ENCODE measurements at regions not wholly inside any gene's neighbourhood (a gene's known extent, or its start where the extent isn't known, plus 50 kb on each side); places are given as distances from the start of the nearest gene placed in this dataset.

DNA sequence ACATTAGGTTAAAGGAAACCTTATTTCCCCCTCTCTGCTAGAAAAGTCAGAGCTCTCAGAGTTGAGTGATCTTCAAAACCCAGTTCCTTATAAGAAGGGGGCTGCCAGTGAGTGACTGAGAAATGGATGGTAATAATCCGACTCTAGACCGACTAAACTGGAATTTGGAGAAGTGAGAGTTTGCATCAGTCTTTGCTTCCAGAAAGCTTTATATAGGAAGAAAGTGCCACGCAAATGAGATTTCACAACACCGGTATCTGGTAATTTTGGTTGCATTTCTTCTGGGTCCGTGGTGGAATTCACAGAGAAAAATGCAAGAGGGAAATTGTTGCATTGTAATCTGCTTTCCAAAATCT is 271.4 kb downstream of the MAF start:
- no peaks in the 10 kb centered on the region for H3K9me3 Mint-ChIP-seq (ENCODE audit: unreplicated experiment)
- no peaks in the 10 kb centered on the region for H3K4me1 Mint-ChIP-seq (ENCODE audit: unreplicated experiment)
- no peak overlapping the region for H3K4me3 Mint-ChIP-seq (ENCODE audit: unreplicated experiment)
- no peaks in the 10 kb centered on the region for H3K36me3 Mint-ChIP-seq (ENCODE audit: unreplicated experiment)
- peaks cover 13% of the 10 kb centered on the region for H3K27me3 Mint-ChIP-seq (ENCODE audit: unreplicated experiment)
- TF ChIP-seq, protein P1, sequence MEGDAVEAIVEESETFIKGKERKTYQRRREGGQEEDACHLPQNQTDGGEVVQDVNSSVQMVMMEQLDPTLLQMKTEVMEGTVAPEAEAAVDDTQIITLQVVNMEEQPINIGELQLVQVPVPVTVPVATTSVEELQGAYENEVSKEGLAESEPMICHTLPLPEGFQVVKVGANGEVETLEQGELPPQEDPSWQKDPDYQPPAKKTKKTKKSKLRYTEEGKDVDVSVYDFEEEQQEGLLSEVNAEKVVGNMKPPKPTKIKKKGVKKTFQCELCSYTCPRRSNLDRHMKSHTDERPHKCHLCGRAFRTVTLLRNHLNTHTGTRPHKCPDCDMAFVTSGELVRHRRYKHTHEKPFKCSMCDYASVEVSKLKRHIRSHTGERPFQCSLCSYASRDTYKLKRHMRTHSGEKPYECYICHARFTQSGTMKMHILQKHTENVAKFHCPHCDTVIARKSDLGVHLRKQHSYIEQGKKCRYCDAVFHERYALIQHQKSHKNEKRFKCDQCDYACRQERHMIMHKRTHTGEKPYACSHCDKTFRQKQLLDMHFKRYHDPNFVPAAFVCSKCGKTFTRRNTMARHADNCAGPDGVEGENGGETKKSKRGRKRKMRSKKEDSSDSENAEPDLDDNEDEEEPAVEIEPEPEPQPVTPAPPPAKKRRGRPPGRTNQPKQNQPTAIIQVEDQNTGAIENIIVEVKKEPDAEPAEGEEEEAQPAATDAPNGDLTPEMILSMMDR (IDR thresholded peaks at IDR 0.05): no peak
- DNase-seq (ENCODE audit: extremely low spot score, unreplicated experiment): no peak
- H3K27ac Mint-ChIP-seq (ENCODE audit: unreplicated experiment): no peak overlapping the region

DNA sequence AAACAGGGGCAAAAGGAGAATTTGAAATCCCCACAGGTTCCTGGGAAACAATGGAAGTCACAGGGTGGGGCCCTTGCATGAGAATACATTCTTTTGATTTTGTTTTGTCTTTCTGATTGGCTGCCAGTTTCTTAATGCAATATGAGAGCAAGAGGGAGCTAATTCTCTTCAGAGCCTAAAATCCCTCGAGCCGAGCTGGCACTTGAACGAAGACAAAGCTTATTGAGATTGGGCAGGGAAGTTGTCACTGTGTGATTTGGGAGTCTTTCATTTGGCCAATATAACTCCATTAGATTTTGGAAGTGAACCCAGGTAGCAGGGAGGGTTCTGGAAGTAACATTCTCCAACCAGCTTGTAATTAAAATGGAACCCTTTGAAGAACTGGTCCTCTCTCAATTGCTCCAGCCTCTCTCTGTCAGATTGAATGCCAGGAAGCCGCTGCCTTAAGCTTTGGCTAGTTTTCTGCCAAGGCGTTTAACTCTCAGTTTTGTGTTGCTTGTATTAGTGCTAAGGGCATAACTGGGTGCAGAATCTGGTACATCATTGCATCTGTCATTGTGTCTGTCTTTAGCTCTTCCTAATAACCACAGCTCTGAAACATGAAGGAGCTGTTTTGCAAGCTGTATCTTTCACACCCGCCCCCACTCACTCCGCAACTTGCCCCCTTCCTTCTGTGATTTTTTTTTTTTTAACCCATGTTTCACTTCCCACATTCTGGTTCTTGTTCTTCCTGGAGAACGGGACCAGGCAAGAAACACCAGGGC is 272.0 kb downstream of the MAF start:
- no peak overlapping the region for H3K4me3 Mint-ChIP-seq (ENCODE audit: unreplicated experiment)
- peaks cover 15% of the 10 kb centered on the region for H3K27me3 Mint-ChIP-seq (ENCODE audit: unreplicated experiment)
- no peak for DNase-seq (ENCODE audit: extremely low spot score, unreplicated experiment)

DNA sequence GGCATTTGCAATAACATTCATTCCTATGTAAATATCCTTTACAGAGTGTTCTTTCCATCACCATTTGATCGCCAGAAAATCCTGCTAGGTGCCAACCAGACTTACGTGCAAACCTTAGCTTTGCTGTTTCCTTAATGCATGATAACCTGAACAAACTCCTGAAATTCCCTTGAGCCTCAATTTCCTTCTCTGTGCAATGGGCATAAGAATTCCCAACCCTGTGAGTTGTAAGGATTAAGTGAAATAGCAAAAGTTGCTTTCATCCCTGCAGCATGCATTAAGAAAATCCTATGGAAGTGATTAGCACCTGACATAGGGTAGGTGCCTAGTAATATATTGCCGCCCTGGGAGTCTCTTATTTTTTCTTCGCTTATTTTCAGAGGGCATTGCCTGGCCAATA is 272.7 kb downstream of the MAF start:
- no peak overlapping the region for H3K27ac Mint-ChIP-seq (ENCODE audit: unreplicated experiment)

More for the DNA sequence above, 272.0 kb downstream of the MAF start:
- H3K27ac Mint-ChIP-seq (ENCODE audit: unreplicated experiment): no peak overlapping the region
- TF ChIP-seq, protein P1 (IDR thresholded peaks at IDR 0.05): no peak
- H3K4me1 Mint-ChIP-seq (ENCODE audit: unreplicated experiment): no peaks in the 10 kb centered on the region
- no peaks in the 10 kb centered on the region for H3K36me3 Mint-ChIP-seq (ENCODE audit: unreplicated experiment)
- no peaks in the 10 kb centered on the region for H3K9me3 Mint-ChIP-seq (ENCODE audit: unreplicated experiment)

DNA sequence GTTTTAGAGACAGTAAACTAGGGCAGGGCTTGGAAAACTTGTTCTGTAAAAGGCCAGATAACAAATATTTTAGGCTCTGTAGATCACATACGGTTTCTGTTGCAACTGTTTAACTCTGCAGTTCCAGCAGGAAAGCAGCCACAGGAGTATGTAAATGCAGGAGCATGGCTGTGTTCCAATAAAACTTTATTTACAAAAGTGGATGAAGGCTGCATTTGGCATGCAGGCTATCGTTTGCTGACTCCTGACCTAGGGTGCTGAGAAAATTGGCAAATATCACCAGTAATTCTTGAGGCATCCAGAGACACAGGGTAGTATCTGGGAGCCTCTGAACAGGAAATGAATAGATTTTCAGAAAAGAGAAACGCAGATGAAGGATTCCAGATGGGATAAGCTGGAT is 274.0 kb downstream of the MAF start:
- Mint-ChIP-seq H3K27me3 (ENCODE audit: unreplicated experiment) (peaks cover 20% of the 10 kb centered on the region), H3K4me3 (ENCODE audit: unreplicated experiment) (no peak overlapping the region), H3K27ac (ENCODE audit: unreplicated experiment) (no peak overlapping the region), H3K36me3 (ENCODE audit: unreplicated experiment) (no peaks in the 10 kb centered on the region), H3K9me3 (ENCODE audit: unreplicated experiment) (no peaks in the 10 kb centered on the region), H3K4me1 (ENCODE audit: unreplicated experiment) (no peaks in the 10 kb centered on the region)
- no peak for DNase-seq (ENCODE audit: extremely low spot score, unreplicated experiment)
- TF ChIP-seq, protein P1 (IDR thresholded peaks at IDR 0.05): no peak

More for the DNA sequence above, 272.7 kb downstream of the MAF start:
- Mint-ChIP-seq H3K9me3 (ENCODE audit: unreplicated experiment) (no peaks in the 10 kb centered on the region), H3K27me3 (ENCODE audit: unreplicated experiment) (peaks cover 15% of the 10 kb centered on the region), H3K4me1 (ENCODE audit: unreplicated experiment) (no peaks in the 10 kb centered on the region), H3K36me3 (ENCODE audit: unreplicated experiment) (no peaks in the 10 kb centered on the region), H3K4me3 (ENCODE audit: unreplicated experiment) (no peak overlapping the region)
- TF ChIP-seq, protein P1 (IDR thresholded peaks at IDR 0.05): no peak
- DNase-seq (ENCODE audit: extremely low spot score, unreplicated experiment): no peak

DNA sequence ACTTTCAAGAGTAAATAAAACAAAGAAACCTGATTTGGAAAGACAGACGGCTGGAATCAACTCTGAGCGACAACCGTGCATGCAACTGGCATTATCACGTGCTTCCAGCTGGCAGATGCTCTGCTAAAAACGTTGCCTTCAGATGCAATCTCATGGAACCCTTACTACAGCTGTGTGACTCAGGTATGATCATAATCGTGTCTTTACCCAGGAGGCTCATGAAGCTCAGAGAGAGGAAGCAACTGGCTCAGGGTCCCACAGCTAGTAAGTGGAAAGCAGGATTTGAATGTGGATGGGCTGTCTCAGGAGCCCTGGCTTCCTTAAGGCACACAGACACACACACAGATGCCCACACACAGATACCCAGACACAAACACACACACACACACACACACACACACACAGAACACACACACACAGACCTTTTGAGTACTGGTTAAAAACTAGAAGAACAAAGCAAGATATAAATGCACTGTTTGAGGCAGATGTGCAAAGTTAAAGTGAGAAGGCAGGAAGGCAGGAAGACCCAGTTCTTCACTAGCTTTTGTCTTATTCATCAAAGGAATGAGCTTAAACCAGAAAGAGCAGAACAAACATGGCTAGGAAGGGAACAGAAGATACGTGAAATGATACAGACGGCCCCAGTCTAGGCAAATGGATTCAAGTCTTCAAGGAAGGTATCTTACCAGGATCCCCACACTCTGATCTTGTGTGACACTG is 275.2 kb downstream of the MAF start:
- H3K9me3 Mint-ChIP-seq (ENCODE audit: unreplicated experiment): no peaks in the 10 kb centered on the region
- no peak overlapping the region for H3K27ac Mint-ChIP-seq (ENCODE audit: unreplicated experiment)
- no peak for DNase-seq (ENCODE audit: extremely low spot score, unreplicated experiment)
- H3K36me3 Mint-ChIP-seq (ENCODE audit: unreplicated experiment): no peaks in the 10 kb centered on the region
- no peaks in the 10 kb centered on the region for H3K4me1 Mint-ChIP-seq (ENCODE audit: unreplicated experiment)
- H3K27me3 Mint-ChIP-seq (ENCODE audit: unreplicated experiment): peaks cover 23% of the 10 kb centered on the region
- TF ChIP-seq, protein P1 (IDR thresholded peaks at IDR 0.05): no peak
- no peak overlapping the region for H3K4me3 Mint-ChIP-seq (ENCODE audit: unreplicated experiment)

All from osteocyte (in vitro differentiated cells).